ENCODE measurements at regions not wholly inside any gene's neighbourhood (a gene's known extent, or its start where the extent isn't known, plus 50 kb on each side); places are given as distances from the start of the nearest gene placed in this dataset.

DNA sequence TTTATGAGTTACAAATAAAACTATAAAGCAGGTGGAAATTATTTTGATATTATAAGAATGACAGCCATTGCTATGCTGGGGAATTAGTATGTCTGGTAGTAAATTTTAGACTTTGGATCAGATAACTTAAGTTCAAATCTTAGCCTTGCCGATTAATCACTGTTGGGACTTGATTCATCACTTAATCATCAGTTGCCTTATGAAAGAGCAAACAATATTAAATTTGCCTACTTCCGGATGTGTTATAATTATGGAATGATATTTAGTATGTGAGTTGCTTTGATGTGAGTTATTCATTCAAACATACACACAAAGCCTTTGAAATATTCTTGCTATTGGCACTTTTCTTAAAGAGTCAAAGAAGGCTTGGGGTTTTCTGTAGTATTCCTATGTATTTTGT is 717.7 kb downstream of the BRINP1 start:
- TF ChIP-seq, protein P1, sequence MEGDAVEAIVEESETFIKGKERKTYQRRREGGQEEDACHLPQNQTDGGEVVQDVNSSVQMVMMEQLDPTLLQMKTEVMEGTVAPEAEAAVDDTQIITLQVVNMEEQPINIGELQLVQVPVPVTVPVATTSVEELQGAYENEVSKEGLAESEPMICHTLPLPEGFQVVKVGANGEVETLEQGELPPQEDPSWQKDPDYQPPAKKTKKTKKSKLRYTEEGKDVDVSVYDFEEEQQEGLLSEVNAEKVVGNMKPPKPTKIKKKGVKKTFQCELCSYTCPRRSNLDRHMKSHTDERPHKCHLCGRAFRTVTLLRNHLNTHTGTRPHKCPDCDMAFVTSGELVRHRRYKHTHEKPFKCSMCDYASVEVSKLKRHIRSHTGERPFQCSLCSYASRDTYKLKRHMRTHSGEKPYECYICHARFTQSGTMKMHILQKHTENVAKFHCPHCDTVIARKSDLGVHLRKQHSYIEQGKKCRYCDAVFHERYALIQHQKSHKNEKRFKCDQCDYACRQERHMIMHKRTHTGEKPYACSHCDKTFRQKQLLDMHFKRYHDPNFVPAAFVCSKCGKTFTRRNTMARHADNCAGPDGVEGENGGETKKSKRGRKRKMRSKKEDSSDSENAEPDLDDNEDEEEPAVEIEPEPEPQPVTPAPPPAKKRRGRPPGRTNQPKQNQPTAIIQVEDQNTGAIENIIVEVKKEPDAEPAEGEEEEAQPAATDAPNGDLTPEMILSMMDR (conservative IDR thresholded peaks at IDR 0.05; ENCODE audit: low read length) = no peak
- TF ChIP-seq EZH2phosphoT487 (IDR thresholded peaks at IDR 0.05; ENCODE audit: borderline replicate concordance) = no peak
